ENCODE measurements at regions not wholly inside any gene's neighbourhood (a gene's known extent, or its start where the extent isn't known, plus 50 kb on each side); places are given as distances from the start of the nearest gene placed in this dataset.

GRCh38 chr9:80883426-80883825 is 805.9 kb downstream of the TLE1 start:
- no peak overlapping the region for H2BK20ac ChIP-seq (ENCODE audit: low read depth, low read length, poor library complexity, severe bottlenecking)
- DNase-seq: no peak
- H3K23ac ChIP-seq (ENCODE audit: insufficient read length, low read depth, low read length): no peak overlapping the region
- no peak overlapping the region for H3K4ac ChIP-seq (ENCODE audit: low read depth, low read length)
- no peak overlapping the region for H4K8ac ChIP-seq (replicated peaks; ENCODE audit: insufficient read length, low read depth, low read length)
- H2BK15ac ChIP-seq (ENCODE audit: low read depth, low read length): no peak overlapping the region
- no peak overlapping the region for H4K91ac ChIP-seq (ENCODE audit: insufficient read length, low read depth, low read length)
- H2BK120ac ChIP-seq (ENCODE audit: low read depth, low read length, poor library complexity, severe bottlenecking): no peak overlapping the region
- no peak for TF ChIP-seq CTCF (conservative IDR thresholded peaks at IDR 0.05)
- no peak overlapping the region for H3K18ac ChIP-seq (ENCODE audit: insufficient read length, low read depth, low read length)
- no peak overlapping the region for H3K9ac ChIP-seq (ENCODE audit: extremely low read depth, insufficient read length, low read length)
- H3K9me3 ChIP-seq (ENCODE audit: control insufficient read depth, low read depth, low read length): no peaks in the 10 kb centered on the region
- Mint-ChIP-seq H3K4me3 (no peak overlapping the region), H3K4me1 (peaks cover 17 to 20% of the 10 kb centered on the region in 2 experiments), H3K36me3 (ENCODE audit: insufficient read depth in 1 of 3, low read depth in 3 of 3) (no peaks in the 10 kb centered on the region; a peak in 1 of 7 replicates), H3K27me3 (ENCODE audit: low read depth) (no peaks in the 10 kb centered on the region), H3K9me3 (no peaks in the 10 kb centered on the region), H3K27ac (no peak overlapping the region; a peak in 1 of 7 replicates)
- H2AFZ ChIP-seq (ENCODE audit: low read length): no peak overlapping the region
- H3K23me2 ChIP-seq (ENCODE audit: insufficient read length, low read depth, low read length, poor library complexity, severe bottlenecking): no peaks in the 10 kb centered on the region
- H4K5ac ChIP-seq (ENCODE audit: insufficient read length, low read depth, low read length): no peak overlapping the region
- no peaks in the 10 kb centered on the region for H3K27me3 ChIP-seq (ENCODE audit: insufficient read depth, low read length)
- H4K20me1 ChIP-seq (ENCODE audit: control insufficient read depth, insufficient read depth, insufficient read length): no peaks in the 10 kb centered on the region
- no peak overlapping the region for H3T11ph ChIP-seq (ENCODE audit: low read length)
- no peak overlapping the region for H3K4me2 ChIP-seq (ENCODE audit: insufficient read depth, insufficient read length, low read length)
- no peak overlapping the region for H3K56ac ChIP-seq (ENCODE audit: insufficient read length, low read depth, low read length)
- H2BK12ac ChIP-seq (ENCODE audit: insufficient read length, low read depth, low read length): no peak overlapping the region
- H3K79me2 ChIP-seq (ENCODE audit: insufficient read depth, low read length): no peaks in the 10 kb centered on the region
- H3K4me1 ChIP-seq (ENCODE audit: insufficient read depth, low read length): peaks cover 5% of the 10 kb centered on the region; the same call in 1 of the 2 replicates
- no CpG with 5 or more reads among the region's 5 CpGs for WGBS (ENCODE audit: extremely low coverage, insufficient read length, low lambda C conversion rate)
- H3K79me1 ChIP-seq (ENCODE audit: insufficient read depth, low read depth, low read length, poor library complexity, severe bottlenecking): no peaks in the 10 kb centered on the region
- no peak overlapping the region for H2BK5ac ChIP-seq (ENCODE audit: insufficient read length, low read length)
- H3K27ac ChIP-seq (ENCODE audit: insufficient read length, low read depth, low read length): no peak overlapping the region
- no peak overlapping the region for H3K14ac ChIP-seq (ENCODE audit: insufficient read depth, low read length)
- H2AK5ac ChIP-seq (ENCODE audit: insufficient read length, low read length): no peak overlapping the region

Measured in H9 (cell line).